NCI-H187 treated with DMSO at 0.1 percent for 48 hours (cell line): ENCODE measurements at regions not wholly inside any gene's neighbourhood (a gene's known extent, or its start where the extent isn't known, plus 50 kb on each side); places are given as distances from the start of the nearest gene placed in this dataset.

ENCODE experiments used
- DNase-seq: peaks from one replicate; lab custom pipeline; 2025; lab: John Stamatoyannopoulos, UW

DNA sequence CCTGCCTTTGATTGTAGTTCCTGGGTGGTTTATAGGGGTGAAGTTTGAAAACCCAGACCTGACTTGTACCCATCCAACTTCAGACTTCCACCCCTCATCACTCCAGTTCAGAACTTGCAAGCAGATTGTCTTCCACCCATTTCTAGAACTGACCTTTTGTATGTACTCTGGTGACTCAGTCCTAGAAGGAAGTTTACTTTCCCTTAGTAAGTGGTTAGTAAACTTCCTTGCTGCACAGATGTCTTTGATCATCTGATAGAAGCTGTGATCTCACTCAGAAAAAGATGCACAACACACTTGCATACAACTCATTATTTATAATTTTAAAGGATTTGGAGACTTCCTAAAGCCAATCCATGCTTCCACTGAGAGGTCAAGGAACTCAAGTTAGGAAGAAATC, 368.0 kb downstream of the MFSD1 start:
- no peak for DNase-seq

DNA sequence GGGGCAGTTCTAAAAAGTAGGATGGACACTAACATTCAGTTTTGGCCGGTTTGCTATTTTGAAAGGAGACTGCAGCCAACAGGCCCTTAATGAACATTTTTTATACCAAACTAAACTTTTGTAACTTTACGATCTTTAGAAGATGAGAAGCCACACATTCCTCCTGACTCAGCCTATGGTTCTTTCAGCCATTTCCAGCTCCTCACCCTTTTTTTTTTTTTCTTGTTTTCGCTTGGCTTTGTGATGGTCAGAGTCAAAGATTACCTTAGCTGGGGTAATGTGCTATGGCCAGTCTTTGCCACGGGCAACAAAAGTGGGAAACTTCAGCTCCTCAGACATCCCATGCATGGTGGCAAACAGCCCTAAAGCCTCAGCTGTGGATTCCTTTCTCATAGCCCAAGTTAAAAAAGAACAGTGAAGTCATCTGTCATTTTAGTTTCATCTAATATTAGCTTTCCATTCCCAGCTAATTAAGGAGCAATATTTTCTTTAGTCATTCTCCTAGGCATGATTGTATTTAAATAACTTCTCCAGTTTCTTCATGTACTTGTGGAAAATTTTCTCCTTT, 368.7 kb downstream of the MFSD1 start:
- no peak for DNase-seq

DNA sequence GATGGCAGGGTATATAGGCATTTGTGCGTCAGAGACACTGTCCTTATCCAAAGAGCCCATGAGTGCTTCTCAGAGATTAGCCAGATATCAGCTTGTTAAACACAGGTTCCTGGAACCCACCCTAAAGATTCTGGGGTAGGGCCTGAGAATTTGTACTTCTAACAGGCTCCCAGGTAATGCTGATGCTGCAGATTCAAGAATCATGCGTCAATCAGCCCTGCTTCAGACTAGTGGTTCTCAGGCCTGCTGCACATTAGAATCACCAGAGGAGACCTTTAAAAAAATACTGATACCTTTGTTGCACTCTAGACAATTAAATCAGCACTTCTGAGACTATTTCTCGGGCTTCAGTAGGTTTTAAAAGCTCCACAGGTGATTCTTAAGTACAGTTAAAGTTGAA, 369.5 kb downstream of the MFSD1 start:
- no peak for DNase-seq

DNA sequence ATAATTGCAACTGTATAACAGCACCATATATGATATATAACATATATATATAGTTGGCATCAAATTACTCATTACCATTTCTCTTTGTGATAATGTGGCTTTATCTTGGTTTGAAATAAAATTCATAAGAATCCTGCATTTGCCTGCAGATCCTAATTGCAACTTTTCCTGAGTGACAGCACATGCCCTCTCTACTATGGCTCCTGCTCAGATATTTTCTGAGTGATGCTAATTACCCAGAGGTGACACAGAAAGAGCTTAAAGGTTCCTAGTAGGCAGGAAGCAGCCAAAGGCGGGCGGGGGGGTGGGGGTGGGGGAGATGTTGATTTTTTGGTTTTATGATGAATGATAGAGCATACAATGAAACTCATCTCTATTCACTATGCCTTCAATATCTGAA, 370.6 kb downstream of the MFSD1 start:
- no peak for DNase-seq

DNA sequence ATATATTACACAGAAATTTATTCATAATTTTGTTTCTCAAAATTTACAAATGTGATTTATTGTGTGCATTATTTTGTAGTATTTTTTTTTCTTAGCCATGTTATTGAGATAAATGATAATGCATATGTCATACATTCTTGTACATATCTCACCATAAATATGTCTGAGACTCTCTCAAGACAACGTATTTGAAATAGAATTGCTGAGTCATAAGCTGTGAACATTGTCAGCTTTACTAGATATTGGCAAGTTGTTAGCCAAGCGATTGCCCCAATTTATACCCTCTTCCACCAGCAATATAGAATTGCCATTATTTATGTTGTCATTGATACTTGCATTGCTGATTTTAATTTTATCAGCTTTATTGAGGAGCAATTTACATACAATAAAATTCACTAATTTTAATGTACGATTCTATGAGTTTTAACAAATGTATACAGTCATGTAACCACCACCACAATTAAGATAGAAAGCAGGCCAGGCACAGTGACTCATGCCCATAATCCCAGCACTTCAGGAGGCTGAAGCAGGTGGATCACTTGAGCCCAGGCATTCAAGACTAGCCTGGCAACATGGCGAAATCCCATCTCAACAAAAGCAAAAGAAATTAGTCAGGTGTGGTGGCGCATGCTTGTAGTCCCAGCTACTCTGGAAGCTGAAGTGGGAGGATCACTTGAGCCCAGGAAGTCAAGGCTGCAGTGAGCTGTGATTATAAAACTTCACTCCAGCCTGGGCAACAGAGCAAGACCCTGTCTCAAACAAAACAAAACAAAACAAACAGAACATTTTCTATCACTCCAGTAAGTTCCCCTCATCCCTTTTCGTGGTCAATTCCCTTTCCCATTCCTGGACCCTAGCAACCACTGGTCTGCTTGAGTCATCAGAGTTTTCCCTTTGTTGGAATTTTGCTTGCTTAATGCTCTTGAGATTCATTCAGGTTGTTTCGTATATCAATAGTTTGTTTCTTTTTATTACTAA, 373.1 kb downstream of the MFSD1 start:
- no peak for DNase-seq

DNA sequence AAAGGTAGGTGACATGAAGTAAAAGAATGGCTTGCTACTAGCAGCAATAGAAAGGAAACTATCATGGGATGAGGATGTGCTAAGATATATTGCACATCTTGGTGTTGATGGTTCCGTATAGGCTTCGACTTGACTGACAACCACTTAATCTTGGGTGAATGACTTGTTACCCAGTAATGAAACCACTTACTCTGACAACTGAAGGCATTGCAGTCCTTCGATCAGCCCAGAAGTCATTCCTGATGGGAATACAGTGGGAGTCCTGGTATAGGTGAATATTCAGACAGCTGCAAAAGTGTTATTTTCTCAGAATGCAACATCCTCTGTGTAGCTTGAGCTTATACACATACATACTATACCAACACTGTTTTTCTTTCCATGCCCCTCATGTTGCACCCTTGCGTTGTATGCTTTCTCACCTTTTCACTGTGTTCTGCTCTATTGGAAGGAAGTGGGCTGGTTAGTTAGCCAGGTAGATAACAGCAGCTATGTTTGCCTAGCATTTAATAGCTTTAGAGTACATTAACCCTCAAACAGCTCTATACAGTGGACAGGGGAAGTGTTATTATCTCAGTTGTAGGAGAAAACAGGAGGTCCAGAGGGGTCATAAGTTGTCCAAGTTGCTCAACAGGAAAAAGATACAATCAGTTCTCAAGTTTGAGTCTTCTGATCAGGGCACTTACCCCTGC, 376.5 kb downstream of the MFSD1 start:
- no peak for DNase-seq

DNA sequence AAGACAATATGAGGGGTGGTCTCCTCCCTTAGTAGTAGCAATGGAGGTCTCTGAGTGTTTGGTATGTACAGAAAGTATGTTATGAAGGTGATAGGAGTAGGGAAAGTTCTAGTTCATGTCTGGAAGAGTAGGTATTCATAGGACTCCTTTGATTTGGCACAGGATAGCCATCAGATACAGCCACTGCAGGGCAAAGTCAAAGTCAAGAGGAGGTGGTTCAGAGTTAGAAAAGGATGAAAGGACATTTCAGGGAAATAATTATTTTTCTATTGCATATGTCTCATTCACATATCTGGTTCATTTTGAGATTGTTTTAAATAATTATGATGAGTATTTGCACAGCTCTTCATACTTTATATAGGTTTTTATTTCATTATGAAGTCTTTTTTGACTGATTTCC, 381.1 kb downstream of the MFSD1 start:
- DNase-seq: no peak

DNA sequence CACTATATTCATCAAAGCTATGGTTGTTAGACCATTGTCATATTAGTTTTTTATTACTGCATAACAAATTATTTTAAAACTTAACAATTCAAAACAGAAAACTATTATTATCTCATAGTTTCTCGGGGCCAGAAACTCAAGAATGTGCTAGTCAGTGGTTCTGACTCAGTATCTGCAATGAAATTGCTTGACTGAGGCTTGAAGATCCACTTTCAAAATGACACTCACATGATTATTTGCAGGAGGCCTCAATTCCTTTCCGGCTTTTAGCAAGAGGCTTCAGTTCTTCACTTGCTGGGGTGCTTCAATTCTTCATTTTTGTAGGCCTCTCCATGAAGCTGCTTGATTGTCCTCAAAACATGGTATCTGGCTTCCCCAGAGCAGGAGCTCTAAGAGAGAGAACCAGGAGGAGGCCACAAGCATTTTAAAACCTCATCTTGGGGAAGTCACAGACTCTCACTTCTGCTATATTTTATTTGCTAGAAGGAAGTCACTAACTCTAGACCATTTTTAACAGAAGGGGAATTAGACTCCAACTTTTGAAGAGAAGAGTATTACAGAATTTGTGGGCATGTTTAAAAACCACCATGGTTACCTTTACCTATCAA, 383.7 kb downstream of the MFSD1 start:
- DNase-seq: no peak

DNA sequence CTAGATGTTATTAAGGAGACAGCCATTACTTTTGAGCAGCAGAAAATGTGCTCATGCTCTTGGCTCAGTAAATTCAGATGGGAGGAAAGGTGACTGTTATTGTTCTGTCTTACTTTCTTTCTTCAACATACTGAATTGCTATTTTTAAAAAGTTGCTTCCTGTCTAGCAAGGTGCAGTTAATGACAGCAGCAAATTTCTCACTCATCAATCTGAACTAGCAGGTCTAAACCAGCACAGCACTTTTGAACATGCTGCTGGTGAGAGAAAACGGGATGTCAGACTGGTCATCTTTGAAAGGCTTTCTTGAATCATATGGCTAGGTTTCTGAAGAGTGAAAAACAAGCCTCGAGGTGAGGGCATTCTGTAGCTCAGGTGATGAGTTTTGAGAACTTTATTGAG, 384.7 kb downstream of the MFSD1 start:
- no peak for DNase-seq

DNA sequence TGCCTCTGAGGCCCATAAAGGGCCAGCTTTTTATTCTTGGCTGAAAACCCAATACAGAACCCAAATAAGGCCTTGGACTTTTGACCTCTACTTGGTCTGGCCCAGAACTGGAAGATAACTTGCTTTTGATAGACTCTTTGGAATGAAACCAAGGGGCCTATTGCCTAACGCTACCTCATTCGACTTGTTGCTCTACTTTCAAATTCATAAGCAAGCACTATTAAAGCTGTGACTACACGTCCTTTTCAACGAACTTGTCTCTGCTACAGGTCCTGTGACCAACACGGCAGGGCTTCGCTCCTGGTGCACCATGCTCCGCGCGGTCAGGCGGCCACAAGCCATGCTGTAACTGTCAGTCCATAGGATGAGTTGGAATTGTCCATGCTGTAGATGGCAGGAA, 385.4 kb downstream of the MFSD1 start:
- DNase-seq: no peak

DNA sequence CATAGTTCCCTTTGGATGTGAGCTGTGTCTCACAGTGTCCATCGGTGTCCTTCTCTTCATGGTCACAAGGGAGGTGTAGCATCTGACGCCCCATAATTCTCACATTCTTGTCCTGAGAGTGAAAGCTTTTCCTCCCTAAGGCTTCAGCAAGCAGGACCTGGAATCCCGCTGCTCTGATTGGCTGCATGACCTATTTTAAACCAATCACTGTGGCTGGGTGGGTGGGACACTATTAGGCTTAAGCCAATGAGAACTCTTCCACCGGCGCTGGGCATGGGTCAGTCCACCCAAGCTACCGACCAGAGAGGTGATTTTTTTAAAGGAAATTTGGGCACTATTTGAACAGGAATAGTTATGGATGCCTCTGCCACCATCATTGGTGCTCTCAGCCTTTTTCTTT, 385.9 kb downstream of the MFSD1 start:
- DNase-seq: no peak

DNA sequence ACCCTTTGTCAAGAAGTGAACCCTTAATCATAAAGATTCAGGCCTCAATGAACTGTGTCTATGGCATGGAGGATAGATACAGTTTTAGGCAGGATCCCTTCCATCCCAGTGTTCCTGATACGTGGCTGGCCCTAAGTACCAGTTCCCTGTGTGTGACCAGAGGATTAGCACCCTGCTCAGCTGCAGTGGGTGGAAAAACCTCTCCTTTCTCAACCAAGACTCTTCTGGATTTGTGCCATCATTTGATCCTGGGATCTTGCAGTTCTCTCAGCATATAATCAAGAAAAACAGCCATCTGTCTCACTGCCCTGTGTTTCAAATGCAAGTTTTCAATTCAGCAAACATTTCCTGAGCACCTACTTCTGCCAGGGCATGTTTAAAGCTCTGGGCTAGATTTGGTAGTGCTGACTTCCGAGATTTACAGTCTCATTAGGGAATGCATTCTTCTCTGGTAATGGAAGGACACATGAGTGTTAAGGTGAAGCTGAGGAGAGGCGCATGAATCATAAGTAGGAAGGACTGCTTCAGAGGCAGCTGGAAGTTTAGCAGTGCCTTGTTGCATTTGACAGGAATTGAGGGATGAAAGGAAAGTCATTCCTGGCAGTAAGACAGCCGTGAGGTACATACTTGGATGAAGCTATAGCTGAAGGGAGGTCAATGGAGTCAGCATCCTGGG, 388.3 kb downstream of the MFSD1 start:
- no peak for DNase-seq

DNA sequence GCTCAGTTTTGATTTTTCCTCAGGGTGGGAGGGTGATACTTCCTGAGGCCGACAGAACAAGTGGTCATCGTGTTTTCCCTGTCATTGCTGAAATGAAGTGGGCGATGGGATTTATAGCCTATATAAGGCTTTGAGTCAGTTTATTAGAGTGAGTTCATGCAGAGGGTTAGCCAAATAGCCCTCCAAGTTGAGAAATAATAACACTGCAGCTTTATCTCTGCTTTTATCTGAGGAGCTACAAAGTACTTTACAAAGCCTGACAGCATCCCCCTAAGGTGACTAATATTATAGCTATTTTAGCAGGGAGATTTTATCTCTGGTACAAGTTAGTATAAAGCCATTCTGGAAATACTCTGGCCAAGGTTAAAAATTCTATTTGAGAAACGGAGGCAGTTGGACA, 389.6 kb downstream of the MFSD1 start:
- DNase-seq: no peak

DNA sequence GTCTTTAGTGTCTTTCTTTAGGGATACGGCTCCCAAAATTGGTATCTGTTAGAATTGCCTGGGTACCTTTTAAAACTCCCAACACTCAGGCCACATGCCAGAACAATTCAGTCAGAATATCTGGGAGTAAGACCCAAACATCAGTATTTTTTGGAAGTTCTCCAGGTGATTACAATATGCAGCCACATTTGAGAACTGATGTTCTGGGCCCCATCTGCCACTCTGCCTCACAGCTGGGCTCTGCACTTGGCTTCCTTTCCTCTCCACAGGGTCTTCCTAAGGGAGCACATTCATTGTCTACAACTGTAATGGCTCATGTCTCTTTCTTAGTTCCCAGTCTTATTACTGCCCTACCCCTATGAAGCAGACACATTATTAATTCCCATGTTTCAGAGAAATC, 394.5 kb downstream of the MFSD1 start:
- no peak for DNase-seq

DNA sequence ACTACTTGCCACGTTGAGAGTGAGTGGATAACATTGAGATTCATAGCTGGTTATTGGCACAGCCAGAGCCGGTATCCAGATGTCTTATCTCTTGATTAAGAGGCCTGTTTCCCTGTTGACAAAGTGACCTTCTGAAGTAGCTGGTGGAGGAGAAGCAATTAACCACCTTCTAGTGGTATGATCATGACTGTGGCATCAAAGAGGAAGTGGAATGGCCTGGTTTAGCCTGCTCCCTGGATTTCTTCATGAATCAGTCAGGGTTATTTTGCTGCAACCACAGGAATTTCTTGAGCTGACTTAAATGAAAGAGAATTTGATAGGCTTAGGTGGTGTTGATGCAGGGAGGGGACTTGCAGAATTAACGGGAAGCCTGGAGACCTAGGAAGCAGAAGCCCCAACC, 398.3 kb downstream of the MFSD1 start:
- no peak for DNase-seq

DNA sequence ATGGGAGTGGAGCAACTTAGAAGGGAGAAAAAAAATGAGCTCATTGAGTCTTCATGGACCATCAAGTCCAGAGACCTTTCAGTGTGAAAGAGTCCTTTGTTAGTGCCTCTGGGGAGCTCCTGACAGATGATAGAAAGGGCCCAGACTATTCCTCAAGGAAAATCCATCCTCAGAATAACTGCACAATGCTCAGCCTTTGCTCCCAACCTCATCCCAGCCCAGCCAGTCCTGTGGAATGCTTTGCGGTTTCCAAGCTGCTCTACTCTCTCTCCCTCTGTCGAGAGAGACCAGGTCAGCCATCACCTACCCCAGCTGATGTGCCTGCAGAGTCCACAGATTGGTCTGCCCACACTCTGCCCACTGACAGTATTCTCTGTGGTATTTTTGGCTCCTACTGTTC, 406.2 kb downstream of the MFSD1 start:
- no peak for DNase-seq

DNA sequence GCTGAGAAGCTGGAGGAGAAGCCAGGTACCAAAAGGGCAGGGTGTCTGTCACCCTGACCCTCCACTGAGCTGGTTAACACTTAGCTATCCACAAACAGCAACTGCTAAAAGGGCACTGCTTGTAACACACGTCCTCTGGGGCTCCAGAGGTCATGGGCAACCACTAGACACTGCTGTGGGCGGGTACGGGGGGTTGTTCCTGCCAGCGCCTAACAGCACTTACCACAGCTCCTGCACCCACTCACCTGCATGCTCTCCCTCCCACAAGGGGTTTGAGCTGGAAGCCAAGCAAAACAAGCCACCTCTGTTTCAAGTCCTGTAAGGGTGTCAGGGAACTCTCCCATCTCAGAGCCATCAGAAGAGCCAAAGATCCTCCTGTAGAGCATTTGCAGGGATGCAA, 407.6 kb downstream of the MFSD1 start:
- DNase-seq: no peak

DNA sequence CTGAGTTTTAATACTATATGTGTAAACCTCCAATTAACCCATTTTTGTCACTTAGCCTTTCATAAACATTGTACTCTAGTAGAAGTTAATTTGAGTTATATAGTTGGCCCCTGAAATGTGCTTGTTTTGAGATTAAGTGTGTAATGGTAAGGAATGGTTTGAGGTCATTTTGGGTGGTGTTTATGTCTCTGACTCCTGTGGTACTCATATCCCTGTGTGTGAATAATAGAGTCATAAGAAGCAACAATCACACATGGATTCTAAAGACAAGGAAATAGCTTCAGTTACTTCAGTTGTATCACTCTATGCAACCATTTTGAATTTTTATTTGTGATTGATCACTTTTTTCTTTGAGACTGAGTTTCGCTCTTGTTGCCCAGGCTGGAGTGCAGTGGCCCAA, 408.5 kb downstream of the MFSD1 start:
- no peak for DNase-seq

DNA sequence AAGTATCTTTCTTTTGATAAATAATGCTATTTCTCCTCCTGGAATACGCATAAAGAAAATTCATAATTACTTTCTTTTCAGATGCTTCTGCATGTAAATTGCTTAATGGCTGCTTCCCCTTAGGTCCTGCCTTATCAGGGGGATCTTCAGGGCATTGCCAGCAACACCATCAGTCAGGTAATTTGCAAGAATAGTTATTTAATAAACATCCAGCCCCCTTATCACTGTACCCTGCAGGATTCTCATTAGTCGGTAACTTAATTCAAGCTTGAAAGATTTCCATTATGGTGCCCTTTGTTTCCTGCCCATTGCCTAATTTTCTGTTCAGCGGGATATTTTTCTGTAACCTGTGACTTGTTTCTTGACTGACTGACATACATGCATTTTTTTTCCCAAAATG, 414.5 kb downstream of the MFSD1 start:
- DNase-seq: no peak

DNA sequence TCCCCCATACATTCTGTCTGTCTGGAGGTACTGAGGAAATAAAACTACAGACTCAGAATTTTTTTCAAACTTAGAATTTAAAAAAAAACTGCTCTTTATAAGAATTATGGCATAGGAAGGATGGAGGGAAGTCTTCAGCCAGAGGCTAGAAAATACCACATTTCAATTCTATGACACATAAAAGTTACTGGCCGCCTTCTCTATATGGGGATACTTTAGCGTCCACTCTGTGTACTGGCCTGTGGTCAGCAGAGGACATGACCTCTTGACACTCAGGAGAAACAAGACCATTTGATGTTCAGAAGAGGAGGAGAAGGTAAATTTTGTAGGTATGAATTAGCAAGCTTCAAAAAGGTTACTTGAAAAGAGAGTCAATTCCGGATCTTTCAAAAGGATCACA, 417.4 kb downstream of the MFSD1 start:
- DNase-seq: no peak

DNA sequence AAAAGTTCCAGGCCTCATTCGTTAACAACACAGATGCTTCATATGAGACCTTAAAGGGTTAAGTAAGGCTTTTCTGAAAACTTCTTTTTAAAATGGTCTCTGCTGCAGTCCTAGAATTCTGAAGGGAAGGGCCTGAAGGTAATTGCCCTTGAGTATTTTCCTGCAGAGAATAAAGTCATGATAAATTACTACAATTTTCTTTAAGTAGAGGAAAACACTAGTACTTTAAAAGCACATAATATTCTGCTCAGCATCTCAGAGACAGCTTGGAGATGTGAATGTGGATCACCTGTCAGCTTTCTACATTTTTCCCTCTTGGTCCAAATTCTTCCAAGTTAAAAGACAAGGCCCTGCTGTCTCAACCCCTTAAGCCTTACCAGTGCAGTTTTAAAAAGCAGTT, 419.5 kb downstream of the MFSD1 start:
- no peak for DNase-seq

DNA sequence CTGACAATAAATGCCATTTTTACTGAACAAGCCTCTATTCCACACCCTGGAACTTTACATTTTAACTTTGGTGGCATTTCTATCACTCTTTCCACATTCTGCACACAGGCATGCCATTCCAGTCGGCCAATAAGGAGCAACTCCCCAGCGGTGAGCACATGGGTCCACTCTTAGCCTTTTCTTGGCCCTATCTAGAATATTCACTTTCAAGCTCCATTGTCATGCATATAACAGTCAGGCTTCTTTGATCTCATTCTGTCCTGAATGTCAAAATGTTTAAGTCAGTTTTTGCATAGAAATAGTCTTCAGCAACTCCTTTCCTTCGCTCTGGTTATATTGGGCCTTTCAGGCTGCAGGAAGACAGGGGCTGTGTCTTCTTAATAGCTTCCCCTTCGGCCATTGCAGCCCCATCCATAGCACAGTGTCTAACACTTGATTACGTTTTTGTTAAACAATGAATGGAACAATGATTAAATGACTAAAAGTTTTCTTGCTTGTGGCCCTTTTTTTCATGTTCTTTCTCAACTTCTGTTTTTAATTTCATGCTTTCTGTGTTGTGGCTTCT, 427.3 kb downstream of the MFSD1 start:
- DNase-seq: no peak
